ENCODE measurements at regions not wholly inside any gene's neighbourhood (a gene's known extent, or its start where the extent isn't known, plus 50 kb on each side); places are given as distances from the start of the nearest gene placed in this dataset.

GRCh38 chr3:96209699-96210098, 604.7 kb upstream of the EPHA6 start (continued):
- TF ChIP-seq EMX1 (CRISPR knock-in tag; IDR thresholded peaks at IDR 0.05) (no peak), ATF2 (CRISPR knock-in tag; IDR thresholded peaks at IDR 0.05; ENCODE audit: borderline replicate concordance, low read depth) (no peak), ZBTB43 (CRISPR knock-in tag; IDR thresholded peaks at IDR 0.05) (no peak), ATF1 (CRISPR knock-in tag; IDR thresholded peaks at IDR 0.05) (no peak), ZNF512 (CRISPR knock-in tag; IDR thresholded peaks at IDR 0.05; ENCODE audit: borderline replicate concordance) (no peak), ATF6 (CRISPR knock-in tag; IDR thresholded peaks at IDR 0.05) (no peak), ZNF232 (CRISPR knock-in tag; IDR thresholded peaks at IDR 0.05) (no peak)

GRCh38 chr3:96213393-96213792, 601.0 kb upstream of the EPHA6 start:
- POLR2A ChIA-PET, result no interaction called here
- Mint-ChIP-seq H3K27me3 (ENCODE audit: low read depth) (no peaks in the 10 kb centered on the region), H3K27ac (no peak overlapping the region), H3K4me1 (peaks cover 3% of the 10 kb centered on the region; the same call in 1 of the 2 replicates), H3K9me3 (peaks cover 33% of the 10 kb centered on the region), H3K36me3 (peaks cover 6% of the 10 kb centered on the region), H3K4me3 (no peak overlapping the region)
- no peak for ATAC-seq
- DNase-seq (ENCODE audit: low spot score), result no peak
- CTCF ChIA-PET, result no interaction called here
- TF ChIP-seq AFF4 (CRISPR knock-in tag; IDR thresholded peaks at IDR 0.05; ENCODE audit: borderline replicate concordance) (no peak), ELF4 (CRISPR knock-in tag; IDR thresholded peaks at IDR 0.05; ENCODE audit: low read depth) (no peak), ZNF219 (CRISPR knock-in tag; IDR thresholded peaks at IDR 0.05; ENCODE audit: borderline replicate concordance) (no peak), ZNF232 (CRISPR knock-in tag; IDR thresholded peaks at IDR 0.05) (no peak), TCF7 (CRISPR knock-in tag; IDR thresholded peaks at IDR 0.05; ENCODE audit: low read depth) (no peak), MLX (CRISPR knock-in tag; IDR thresholded peaks at IDR 0.05) (no peak), GABPB1 (CRISPR knock-in tag; IDR thresholded peaks at IDR 0.05) (no peak), MYBL2 (CRISPR knock-in tag; IDR thresholded peaks at IDR 0.05) (no peak), ARID4B (CRISPR knock-in tag; IDR thresholded peaks at IDR 0.05; ENCODE audit: borderline replicate concordance) (no peak), NR1H2 (CRISPR knock-in tag; IDR thresholded peaks at IDR 0.05) (no peak), GRHL2 (CRISPR knock-in tag; IDR thresholded peaks at IDR 0.05; ENCODE audit: insufficient replicate concordance, severe bottlenecking) (no peak), NR3C1 (CRISPR knock-in tag; conservative IDR thresholded peaks at IDR 0.05; ENCODE audit: low read depth) (no peak), OVOL2 (CRISPR knock-in tag; IDR thresholded peaks at IDR 0.05; ENCODE audit: borderline replicate concordance) (no peak), USF2 (CRISPR knock-in tag; IDR thresholded peaks at IDR 0.05) (no peak)

All from WTC11 (cell line).